HG03432 (cell line): ENCODE measurements at regions not wholly inside any gene's neighbourhood (a gene's known extent, or its start where the extent isn't known, plus 50 kb on each side); places are given as distances from the start of the nearest gene placed in this dataset.

ENCODE experiments used
- ATAC-seq: cut with Tn5 transposase; IDR thresholded peaks from one replicate; pipeline ENCODE4 v1.9.1; 2021; ENCODE audit warnings: mild to moderate bottlenecking, moderate library complexity; ENCODE audit not compliant: unreplicated experiment

GRCh38 chr3:59593380-59593779, 543.6 kb upstream of the CFAP20DC start:
- no peak for ATAC-seq

GRCh38 chr3:59580996-59581395, 531.2 kb upstream of the CFAP20DC start:
- no peak for ATAC-seq

- ATAC-seq = no peak
Observed at GRCh38 chr3:59580499-59580898, 530.7 kb upstream of the CFAP20DC start.

GRCh38 chr3:59578129-59578528, 528.3 kb upstream of the CFAP20DC start:
- ATAC-seq = no peak

GRCh38 chr3:59576606-59577005, 526.8 kb upstream of the CFAP20DC start:
- ATAC-seq = no peak

- peak; percentile 90 for ATAC-seq
Observed at GRCh38 chr3:59575113-59576001, 525.5 kb upstream of the CFAP20DC start.

GRCh38 chr3:59573911-59574310, 524.1 kb upstream of the CFAP20DC start:
- ATAC-seq = no peak

GRCh38 chr3:59572106-59572505, 522.3 kb upstream of the CFAP20DC start:
- ATAC-seq = no peak

GRCh38 chr3:59570806-59571205, 521.0 kb upstream of the CFAP20DC start:
- no peak for ATAC-seq

- ATAC-seq = no peak
Observed at GRCh38 chr3:59567661-59568060, 517.8 kb upstream of the CFAP20DC start.

- peak; percentile 99 for ATAC-seq
Observed at GRCh38 chr3:59566481-59566975, 516.7 kb upstream of the CFAP20DC start.

GRCh38 chr3:59565125-59565524, 515.3 kb upstream of the CFAP20DC start:
- no peak for ATAC-seq

GRCh38 chr3:59563966-59564365, 514.1 kb upstream of the CFAP20DC start:
- no peak for ATAC-seq

- no peak for ATAC-seq
Observed at GRCh38 chr3:59563072-59563605, 513.3 kb upstream of the CFAP20DC start.

- no peak for ATAC-seq
Observed at GRCh38 chr3:59559721-59560435, 510.1 kb upstream of the CFAP20DC start.

- ATAC-seq = no peak
Observed at GRCh38 chr3:59558906-59559720, 509.3 kb upstream of the CFAP20DC start.

- no peak for ATAC-seq
Observed at GRCh38 chr3:59555593-59556315, 505.9 kb upstream of the CFAP20DC start.

- ATAC-seq = no peak
Observed at GRCh38 chr3:59553076-59553475, 503.3 kb upstream of the CFAP20DC start.

- no peak for ATAC-seq
Observed at GRCh38 chr3:59551834-59552233, 502.0 kb upstream of the CFAP20DC start.

- no peak for ATAC-seq
Observed at GRCh38 chr3:59549962-59550361, 500.1 kb upstream of the CFAP20DC start.
